ENCODE measurements at regions not wholly inside any gene's neighbourhood (a gene's known extent, or its start where the extent isn't known, plus 50 kb on each side); places are given as distances from the start of the nearest gene placed in this dataset.

GRCh38 chr2:120440521-120441350 is 94.8 kb downstream of the INHBB start:
- DNase-seq (ENCODE audit: low read depth in 2 of 2): no peak

GRCh38 chr2:120441351-120441700 is 95.4 kb downstream of the INHBB start:
- DNase-seq (ENCODE audit: low read depth in 2 of 2): no peak

GRCh38 chr2:120441744-120442471 is 96.0 kb downstream of the INHBB start:
- DNase-seq (ENCODE audit: low read depth in 2 of 2): no peak

- no peak for DNase-seq (ENCODE audit: low read depth in 2 of 2)
These were observed 96.6 kb downstream of the INHBB start for GRCh38 chr2:120442541-120442922.

GRCh38 chr2:120442923-120443571 is 97.1 kb downstream of the INHBB start:
- no peak for DNase-seq (ENCODE audit: low read depth in 2 of 2)

- DNase-seq (ENCODE audit: low read depth in 2 of 2): no peak
These were observed 98.0 kb downstream of the INHBB start for GRCh38 chr2:120443946-120444345.

GRCh38 chr2:120444691-120445240 is 98.8 kb downstream of the INHBB start:
- no peak for DNase-seq (ENCODE audit: low read depth in 2 of 2)

GRCh38 chr2:120445449-120446143 is 99.7 kb downstream of the INHBB start:
- no peak for DNase-seq (ENCODE audit: low read depth in 2 of 2)

GRCh38 chr2:120446236-120447126 is 100.5 kb downstream of the INHBB start:
- DNase-seq (ENCODE audit: low read depth in 2 of 2): no peak

GRCh38 chr2:120447127-120447785 is 101.3 kb downstream of the INHBB start:
- no peak for DNase-seq (ENCODE audit: low read depth in 2 of 2)

GRCh38 chr2:120448436-120448835 is 102.5 kb downstream of the INHBB start:
- DNase-seq (ENCODE audit: low read depth in 2 of 2): no peak

GRCh38 chr2:120448961-120449810 is 103.2 kb downstream of the INHBB start:
- no peak for DNase-seq (ENCODE audit: low read depth in 2 of 2)

- DNase-seq (ENCODE audit: low read depth in 2 of 2): no peak
These were observed 104.4 kb downstream of the INHBB start for GRCh38 chr2:120450196-120450820.

- DNase-seq (ENCODE audit: low read depth in 2 of 2): no peak
These were observed 105.4 kb downstream of the INHBB start for GRCh38 chr2:120451334-120451733.

GRCh38 chr2:120452131-120452530 is 106.2 kb downstream of the INHBB start:
- no peak for DNase-seq (ENCODE audit: low read depth in 2 of 2)

GRCh38 chr2:120452945-120453634 is 107.2 kb downstream of the INHBB start:
- DNase-seq (ENCODE audit: low read depth in 2 of 2): no peak

- DNase-seq (ENCODE audit: low read depth in 2 of 2): no peak
These were observed 107.7 kb downstream of the INHBB start for GRCh38 chr2:120453635-120453998.

GRCh38 chr2:120454654-120455385 is 108.9 kb downstream of the INHBB start:
- no peak for DNase-seq (ENCODE audit: low read depth in 2 of 2)

Data from stimulated activated CD4-positive, alpha-beta T cell treated with anti-CD3 and anti-CD28 coated beads, Interleukin-1b, Interleukin-23, amount 100 ng/mL, for 1 hour (primary cell).